ENCODE measurements at regions not wholly inside any gene's neighbourhood (a gene's known extent, or its start where the extent isn't known, plus 50 kb on each side); places are given as distances from the start of the nearest gene placed in this dataset.

GRCh38 chrX:64097891-64098290 is 107.6 kb downstream of the AMER1 start:
- no peak for DNase-seq (ENCODE audit: low read depth, low spot score)

- DNase-seq (ENCODE audit: low read depth, low spot score) = peak; percentile 89
Observed at GRCh38 chrX:64093761-64094160, 111.7 kb downstream of the AMER1 start.
